ENCODE measurements at regions not wholly inside any gene's neighbourhood (a gene's known extent, or its start where the extent isn't known, plus 50 kb on each side); places are given as distances from the start of the nearest gene placed in this dataset.

- no peak for DNase-seq (ENCODE audit: low spot score)
Measured at GRCh38 chr5:103466495-103466894, 96.1 kb downstream of the NUDT12 start.

GRCh38 chr5:103465891-103466290, 96.7 kb downstream of the NUDT12 start:
- DNase-seq (ENCODE audit: low spot score), result no peak
- TF ChIP-seq CTCF (IDR thresholded peaks at IDR 0.05; ENCODE audit: borderline replicate concordance, control extremely low read depth, extremely low read depth, insufficient read depth, missing control alignments), result no peak
- in situ Hi-C loops (cut with MboI; ENCODE audit: low sequenced_read_pairs, unreplicated experiment), result no loop called here

More at GRCh38 chr5:103466495-103466894, 96.1 kb downstream of the NUDT12 start:
- in situ Hi-C loops (cut with MboI; ENCODE audit: low sequenced_read_pairs, unreplicated experiment), result no loop called here
- TF ChIP-seq CTCF (IDR thresholded peaks at IDR 0.05; ENCODE audit: borderline replicate concordance, control extremely low read depth, extremely low read depth, insufficient read depth, missing control alignments), result no peak

- in situ Hi-C loops (cut with MboI; ENCODE audit: low sequenced_read_pairs, unreplicated experiment), result no loop called here
Measured at GRCh38 chr5:103464835-103465484, 97.6 kb downstream of the NUDT12 start.

GRCh38 chr5:103463261-103463660, 99.3 kb downstream of the NUDT12 start:
- in situ Hi-C loops (cut with MboI; ENCODE audit: low sequenced_read_pairs, unreplicated experiment), result no loop called here
- TF ChIP-seq CTCF (IDR thresholded peaks at IDR 0.05; ENCODE audit: borderline replicate concordance, control extremely low read depth, extremely low read depth, insufficient read depth, missing control alignments), result no peak
- no peak for DNase-seq (ENCODE audit: low spot score)

More at GRCh38 chr5:103464835-103465484, 97.6 kb downstream of the NUDT12 start:
- TF ChIP-seq CTCF (IDR thresholded peaks at IDR 0.05; ENCODE audit: borderline replicate concordance, control extremely low read depth, extremely low read depth, insufficient read depth, missing control alignments), result no peak
- DNase-seq (ENCODE audit: low spot score), result no peak

GRCh38 chr5:103461243-103461642, 101.3 kb downstream of the NUDT12 start:
- no peak for TF ChIP-seq CTCF (IDR thresholded peaks at IDR 0.05; ENCODE audit: borderline replicate concordance, control extremely low read depth, extremely low read depth, insufficient read depth, missing control alignments)
- DNase-seq (ENCODE audit: low spot score), result no peak
- in situ Hi-C loops (cut with MboI; ENCODE audit: low sequenced_read_pairs, unreplicated experiment), result no loop called here

GRCh38 chr5:103458497-103459040, 104.0 kb downstream of the NUDT12 start:
- in situ Hi-C loops (cut with MboI; ENCODE audit: low sequenced_read_pairs, unreplicated experiment), result no loop called here
- DNase-seq (ENCODE audit: low spot score), result no peak
- no peak for TF ChIP-seq CTCF (IDR thresholded peaks at IDR 0.05; ENCODE audit: borderline replicate concordance, control extremely low read depth, extremely low read depth, insufficient read depth, missing control alignments)
